WTC11 (cell line): ENCODE measurements at regions not wholly inside any gene's neighbourhood (a gene's known extent, or its start where the extent isn't known, plus 50 kb on each side); places are given as distances from the start of the nearest gene placed in this dataset.

Source experiments
- CTCF ChIP-seq: fragments of 200-600 bp; IDR thresholded peaks from 2 replicates; pipeline ENCODE4 v1.8.0; 2022; ENCODE audit warnings: antibody characterized with exemption
- ESRRA ChIP-seq: sonication (generic); formaldehyde crosslinking; IDR thresholded peaks from 2 replicates; pipeline ENCODE4 v1.8.1; 2022; ENCODE audit warnings: mild to moderate bottlenecking, missing genetic modification reagents, borderline replicate concordance
- FOXP1 ChIP-seq: sonication (generic); formaldehyde crosslinking; IDR thresholded peaks from 2 replicates; pipeline ENCODE4 v1.8.0; 2022; ENCODE audit warnings: missing genetic modification reagents, mild to moderate bottlenecking, moderate library complexity, borderline replicate concordance
- GABPB1 ChIP-seq: sonication (generic); formaldehyde crosslinking; IDR thresholded peaks from 2 replicates; pipeline ENCODE4 v1.8.1; 2023; ENCODE audit warnings: mild to moderate bottlenecking, missing genetic modification reagents
- NFYB ChIP-seq: sonication (generic); formaldehyde crosslinking; conservative IDR thresholded peaks from 2 replicates; pipeline ENCODE4 v1.8.0; 2022; ENCODE audit warnings: low read depth, missing genetic modification reagents
- TCF7 ChIP-seq: sonication (generic); formaldehyde crosslinking; IDR thresholded peaks from 2 replicates; pipeline ENCODE4 v1.8.0; 2022; ENCODE audit warnings: mild to moderate bottlenecking, low read depth, missing genetic modification reagents, moderate library complexity

GRCh38 chr19:31415322-31415721 lies 66.1 kb upstream of the TSHZ3 start:
- TF ChIP-seq CTCF (no peak), GABPB1 (CRISPR knock-in tag) (no peak), TCF7 (CRISPR knock-in tag) (no peak), FOXP1 (CRISPR knock-in tag) (no peak), ESRRA (CRISPR knock-in tag) (no peak), NFYB (CRISPR knock-in tag) (no peak)
